ENCODE measurements at regions not wholly inside any gene's neighbourhood (a gene's known extent, or its start where the extent isn't known, plus 50 kb on each side); places are given as distances from the start of the nearest gene placed in this dataset.

GRCh38 chr19:28331596-28331995 lies 881.4 kb downstream of the UQCRFS1 start:
- no peaks in the 10 kb centered on the region for H3K36me3 ChIP-seq (ENCODE audit: insufficient read depth, low read length)
- no peaks in the 10 kb centered on the region for H4K20me1 ChIP-seq (ENCODE audit: insufficient read depth, low read length, poor library complexity, severe bottlenecking)

GRCh38 chr19:28330831-28331230 lies 882.1 kb downstream of the UQCRFS1 start:
- Histone ChIP-seq H3K27me3 (ENCODE audit: insufficient read depth, low read length, poor library complexity, severe bottlenecking) (no peaks in the 10 kb centered on the region), H3K4me3 (ENCODE audit: low read length, poor library complexity, severe bottlenecking) (no peak overlapping the region), H3K79me2 (ENCODE audit: insufficient read depth, low read length) (no peaks in the 10 kb centered on the region), H3K9me2 (replicated peaks; ENCODE audit: low read depth, low read length) (no peaks in the 10 kb centered on the region), H3K9me3 (ENCODE audit: insufficient read depth, low read depth, low read length) (no peaks in the 10 kb centered on the region), H3F3A (ENCODE audit: low read depth) (no peaks in the 10 kb centered on the region), H3K36me3 (ENCODE audit: insufficient read depth, low read length) (no peaks in the 10 kb centered on the region), H2AFZ (ENCODE audit: low read length) (no peak overlapping the region), H3K4me2 (ENCODE audit: low read depth, low read length, poor library complexity, severe bottlenecking) (no peak overlapping the region), H3K4me1 (ENCODE audit: insufficient read depth, low read length, poor library complexity, severe bottlenecking) (no peaks in the 10 kb centered on the region), H4K20me1 (ENCODE audit: insufficient read depth, low read length, poor library complexity, severe bottlenecking) (no peaks in the 10 kb centered on the region), H3K9ac (ENCODE audit: low read depth, low read length, poor library complexity, severe bottlenecking) (no peak overlapping the region)
- TF ChIP-seq CTCF (conservative IDR thresholded peaks at IDR 0.05; ENCODE audit: low read length) (no peak), EZH2phosphoT487 (IDR thresholded peaks at IDR 0.05; ENCODE audit: borderline replicate concordance) (no peak)

More at GRCh38 chr19:28331596-28331995, 881.4 kb downstream of the UQCRFS1 start:
- Histone ChIP-seq H3K4me1 (ENCODE audit: insufficient read depth, low read length, poor library complexity, severe bottlenecking) (no peaks in the 10 kb centered on the region), H3K4me3 (ENCODE audit: low read length, poor library complexity, severe bottlenecking) (no peak overlapping the region), H3K9me3 (ENCODE audit: insufficient read depth, low read depth, low read length) (no peaks in the 10 kb centered on the region), H3F3A (ENCODE audit: low read depth) (no peaks in the 10 kb centered on the region), H3K9me2 (replicated peaks; ENCODE audit: low read depth, low read length) (no peaks in the 10 kb centered on the region), H2AFZ (ENCODE audit: low read length) (no peak overlapping the region), H3K27me3 (ENCODE audit: insufficient read depth, low read length, poor library complexity, severe bottlenecking) (no peaks in the 10 kb centered on the region), H3K9ac (ENCODE audit: low read depth, low read length, poor library complexity, severe bottlenecking) (no peak overlapping the region), H3K4me2 (ENCODE audit: low read depth, low read length, poor library complexity, severe bottlenecking) (no peak overlapping the region), H3K79me2 (ENCODE audit: insufficient read depth, low read length) (no peaks in the 10 kb centered on the region)
- TF ChIP-seq EZH2phosphoT487 (IDR thresholded peaks at IDR 0.05; ENCODE audit: borderline replicate concordance) = no peak
- no peak for TF ChIP-seq CTCF (conservative IDR thresholded peaks at IDR 0.05; ENCODE audit: low read length)

GRCh38 chr19:28329429-28329828 lies 883.5 kb downstream of the UQCRFS1 start:
- Histone ChIP-seq H3K79me2 (ENCODE audit: insufficient read depth, low read length) (no peaks in the 10 kb centered on the region), H3K9ac (ENCODE audit: low read depth, low read length, poor library complexity, severe bottlenecking) (no peak overlapping the region), H3K4me1 (ENCODE audit: insufficient read depth, low read length, poor library complexity, severe bottlenecking) (no peaks in the 10 kb centered on the region), H4K20me1 (ENCODE audit: insufficient read depth, low read length, poor library complexity, severe bottlenecking) (no peaks in the 10 kb centered on the region), H2AFZ (ENCODE audit: low read length) (no peak overlapping the region), H3K4me3 (ENCODE audit: low read length, poor library complexity, severe bottlenecking) (no peak overlapping the region), H3K9me3 (ENCODE audit: insufficient read depth, low read depth, low read length) (no peaks in the 10 kb centered on the region), H3K4me2 (ENCODE audit: low read depth, low read length, poor library complexity, severe bottlenecking) (no peak overlapping the region), H3F3A (ENCODE audit: low read depth) (no peaks in the 10 kb centered on the region), H3K27me3 (ENCODE audit: insufficient read depth, low read length, poor library complexity, severe bottlenecking) (no peaks in the 10 kb centered on the region), H3K36me3 (ENCODE audit: insufficient read depth, low read length) (no peaks in the 10 kb centered on the region), H3K9me2 (replicated peaks; ENCODE audit: low read depth, low read length) (no peaks in the 10 kb centered on the region)
- no peak for TF ChIP-seq EZH2phosphoT487 (IDR thresholded peaks at IDR 0.05; ENCODE audit: borderline replicate concordance)
- TF ChIP-seq CTCF (conservative IDR thresholded peaks at IDR 0.05; ENCODE audit: low read length) = no peak

All from Loucy (cell line).